Suppressor macrophage (primary cell): ENCODE measurements at regions not wholly inside any gene's neighbourhood (a gene's known extent, or its start where the extent isn't known, plus 50 kb on each side); places are given as distances from the start of the nearest gene placed in this dataset.

Experiments
- DNase-seq, 4 experiments: peaks; one replicate each; pipeline ENCODE4 v3.0.0-alpha.2; 2020 to 2022

DNA sequence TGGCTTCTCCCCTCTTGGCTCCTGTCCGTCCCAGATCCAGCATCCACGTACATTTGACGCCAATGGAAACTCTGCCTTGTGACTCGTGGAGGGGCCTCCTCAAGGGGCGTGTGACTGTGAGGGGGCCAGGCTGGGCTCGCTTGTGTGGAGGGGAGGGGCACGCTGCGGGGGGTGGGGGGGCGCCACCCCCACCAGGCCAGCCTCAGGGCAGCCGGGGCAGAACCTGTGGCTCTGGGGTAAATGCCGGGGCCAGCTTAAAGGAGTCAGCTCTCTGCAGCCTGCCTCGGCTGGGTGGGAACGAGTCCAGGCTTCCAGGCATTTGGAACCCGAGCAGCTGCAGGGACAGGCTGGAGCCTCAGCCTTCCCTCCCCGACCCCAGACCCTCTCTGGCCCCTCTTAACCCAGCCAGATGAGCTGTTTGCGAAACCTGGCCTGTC, 94.1 kb downstream of the SIK1 start:
- no peak for DNase-seq

DNA sequence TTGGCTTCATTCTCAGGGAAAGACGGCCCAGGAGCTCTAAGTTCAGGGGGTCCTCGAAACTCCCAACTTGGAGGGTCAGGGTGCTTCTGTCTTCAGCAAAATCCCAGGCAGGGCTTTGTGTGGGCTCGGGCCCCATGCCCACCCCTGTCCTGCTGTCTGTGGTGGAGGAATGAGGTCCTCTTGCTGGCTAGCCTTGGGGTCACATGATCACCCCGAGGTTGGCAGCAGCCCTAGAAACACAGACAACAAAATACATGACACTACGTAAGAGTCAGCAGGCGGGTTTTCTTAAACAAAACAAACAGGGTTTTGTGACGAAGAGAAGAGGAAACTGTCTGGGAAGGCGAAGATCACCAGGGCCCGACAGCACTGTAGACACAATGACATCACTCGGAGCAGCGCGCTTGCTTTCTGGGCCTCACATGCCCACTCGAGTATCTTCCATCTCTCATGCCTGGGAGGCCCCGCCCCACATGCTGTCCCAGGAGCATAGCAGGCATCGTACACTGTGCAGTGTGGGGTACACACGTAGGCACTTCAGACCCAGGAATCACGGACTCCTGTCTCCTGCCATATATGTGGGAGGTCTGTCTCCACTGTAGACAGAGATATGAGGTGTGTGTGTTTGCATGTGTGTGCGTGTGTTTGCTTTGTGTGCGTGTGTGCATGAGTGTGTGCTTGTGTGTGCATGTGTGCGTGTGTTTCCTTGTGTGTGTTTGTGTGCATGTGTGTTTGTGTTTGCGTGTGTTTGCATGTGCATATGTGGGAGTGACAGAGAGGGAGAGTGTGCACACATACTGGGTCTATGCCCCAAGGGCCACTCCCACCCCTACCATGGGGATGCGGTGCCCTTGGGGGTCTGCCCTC, 94.7 kb downstream of the SIK1 start:
- DNase-seq = peak; percentile 74 to 89 (median 76)

DNA sequence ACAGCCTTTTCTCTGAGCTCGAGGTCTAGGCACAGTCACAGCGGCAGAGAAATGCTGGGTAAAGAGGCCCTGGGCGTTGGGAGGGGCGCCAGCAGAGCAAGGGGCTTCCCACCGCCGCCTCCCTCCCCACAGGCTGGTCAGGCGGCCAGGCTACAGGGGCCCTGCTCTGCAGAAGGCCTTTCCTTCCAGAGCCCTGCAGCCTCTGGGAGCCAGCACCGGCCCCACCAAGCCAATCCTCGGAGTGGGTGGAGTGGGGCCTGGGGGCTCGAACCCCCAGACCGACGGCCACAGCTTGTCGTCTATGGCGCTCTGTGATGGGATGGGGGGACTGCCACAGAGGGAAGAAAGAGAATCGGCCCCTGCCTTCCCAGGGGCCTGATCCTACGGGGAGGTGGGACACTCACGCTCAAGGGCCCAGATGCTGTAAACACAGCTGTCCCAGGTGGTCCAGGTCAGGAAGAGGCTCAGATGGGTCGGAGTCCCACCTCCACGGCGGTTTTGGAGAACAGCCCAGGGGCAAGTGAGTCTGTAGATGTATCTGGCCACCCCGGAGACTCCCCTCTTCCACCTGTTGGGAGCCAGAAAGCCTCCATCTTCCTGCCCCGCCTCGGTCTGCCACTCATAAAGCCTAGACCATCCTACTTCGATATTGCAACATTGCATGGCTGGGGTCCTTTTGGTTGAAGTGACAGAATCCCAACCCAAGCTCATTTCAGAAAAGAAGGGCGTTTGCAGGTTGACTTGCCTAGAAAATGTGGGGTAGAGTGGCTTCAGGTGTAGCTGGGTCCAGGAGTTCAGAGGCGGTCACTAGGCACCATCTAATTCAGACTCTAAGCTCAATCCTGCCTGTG, 95.6 kb downstream of the SIK1 start:
- DNase-seq = no peak

DNA sequence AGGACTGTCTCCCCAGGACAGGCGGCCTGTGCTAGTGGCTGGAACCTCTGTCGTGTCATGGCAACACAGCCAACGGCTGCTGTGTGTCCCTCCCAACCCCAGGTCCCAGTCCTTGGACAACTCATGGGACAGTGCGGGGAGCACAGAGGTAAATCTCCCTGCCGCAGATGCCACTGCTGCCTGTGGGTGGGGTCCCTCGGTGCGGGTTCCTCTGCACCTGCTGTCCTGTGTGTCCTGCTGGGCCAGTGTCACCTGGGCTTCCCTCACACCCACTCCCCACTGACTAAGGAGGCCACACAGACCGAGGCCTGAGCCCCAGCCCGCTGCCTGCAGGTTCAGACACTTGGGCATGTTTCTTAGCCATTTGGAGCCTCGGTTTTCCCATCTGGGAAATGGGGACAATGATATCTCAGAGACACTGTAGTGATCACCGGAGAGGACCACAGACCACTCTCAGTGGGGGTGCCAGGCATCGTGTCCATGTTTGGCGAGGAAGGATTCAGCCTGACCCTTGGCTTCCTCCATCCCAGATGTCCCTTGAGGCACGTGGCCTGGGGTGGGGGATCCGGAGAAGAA, 96.5 kb downstream of the SIK1 start:
- DNase-seq = no peak

DNA sequence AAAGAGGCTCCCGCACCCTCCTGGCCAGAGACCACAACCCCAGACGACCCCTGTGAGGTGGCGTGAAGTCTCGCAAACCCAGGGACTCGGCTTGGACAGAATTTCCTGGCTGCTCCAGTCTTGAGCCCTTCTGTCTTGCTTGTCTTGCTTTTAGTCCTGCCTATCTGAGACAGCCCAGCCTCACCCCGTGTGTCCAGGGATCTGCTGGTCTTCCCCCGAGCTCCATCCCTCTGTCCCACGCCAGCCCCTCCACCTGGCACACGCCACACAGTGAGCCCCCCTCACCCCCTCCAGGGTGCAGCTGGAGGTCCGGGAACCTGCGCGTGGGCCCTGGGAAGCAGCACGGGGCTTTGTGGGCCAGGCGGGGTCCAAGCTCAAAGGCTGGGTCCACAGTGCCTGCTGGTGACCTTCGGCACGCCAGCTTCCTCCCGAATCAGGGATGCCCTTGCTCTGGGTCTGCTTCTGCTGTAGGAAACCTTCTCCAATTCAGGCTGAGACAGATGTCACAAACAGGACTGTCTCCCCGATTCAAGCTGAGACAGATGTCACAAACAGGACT, 97.1 kb downstream of the SIK1 start:
- DNase-seq = no peak

DNA sequence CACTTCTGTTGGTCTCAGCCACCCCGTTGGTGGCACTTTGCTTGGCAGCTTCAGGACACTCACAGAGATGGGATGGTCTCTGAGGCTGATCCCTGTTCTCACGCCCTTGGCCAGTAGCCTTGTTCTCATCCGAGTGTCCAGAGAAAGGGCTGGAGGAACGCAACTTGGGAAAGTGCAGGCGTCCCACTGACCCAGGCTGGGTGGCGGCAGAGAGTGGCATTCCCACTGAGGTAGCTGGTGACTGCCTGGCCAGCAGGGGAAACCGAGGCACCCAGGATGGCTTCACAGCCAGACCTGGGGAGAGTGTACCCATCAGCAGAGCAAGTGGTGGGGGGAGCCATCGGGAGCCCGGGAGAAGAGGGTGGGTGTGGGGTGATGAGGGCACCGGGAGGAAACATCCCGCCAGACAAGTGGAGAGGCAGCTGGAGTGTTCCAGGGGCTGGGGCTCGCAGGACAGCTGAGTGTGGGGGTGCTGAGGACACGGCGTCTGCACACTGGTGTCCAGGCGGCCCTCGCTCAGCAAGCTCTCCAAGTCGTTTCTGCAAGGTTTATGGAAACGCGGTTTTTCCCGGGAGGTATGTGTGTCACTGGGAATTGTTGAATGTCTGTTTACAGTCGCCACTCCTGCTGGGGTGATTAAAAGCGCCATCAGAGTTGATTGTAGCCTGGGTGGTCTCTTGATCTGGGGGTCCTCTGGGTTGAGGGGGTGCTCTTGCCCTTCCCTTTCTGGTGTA, 97.8 kb downstream of the SIK1 start:
- no peak for DNase-seq

DNA sequence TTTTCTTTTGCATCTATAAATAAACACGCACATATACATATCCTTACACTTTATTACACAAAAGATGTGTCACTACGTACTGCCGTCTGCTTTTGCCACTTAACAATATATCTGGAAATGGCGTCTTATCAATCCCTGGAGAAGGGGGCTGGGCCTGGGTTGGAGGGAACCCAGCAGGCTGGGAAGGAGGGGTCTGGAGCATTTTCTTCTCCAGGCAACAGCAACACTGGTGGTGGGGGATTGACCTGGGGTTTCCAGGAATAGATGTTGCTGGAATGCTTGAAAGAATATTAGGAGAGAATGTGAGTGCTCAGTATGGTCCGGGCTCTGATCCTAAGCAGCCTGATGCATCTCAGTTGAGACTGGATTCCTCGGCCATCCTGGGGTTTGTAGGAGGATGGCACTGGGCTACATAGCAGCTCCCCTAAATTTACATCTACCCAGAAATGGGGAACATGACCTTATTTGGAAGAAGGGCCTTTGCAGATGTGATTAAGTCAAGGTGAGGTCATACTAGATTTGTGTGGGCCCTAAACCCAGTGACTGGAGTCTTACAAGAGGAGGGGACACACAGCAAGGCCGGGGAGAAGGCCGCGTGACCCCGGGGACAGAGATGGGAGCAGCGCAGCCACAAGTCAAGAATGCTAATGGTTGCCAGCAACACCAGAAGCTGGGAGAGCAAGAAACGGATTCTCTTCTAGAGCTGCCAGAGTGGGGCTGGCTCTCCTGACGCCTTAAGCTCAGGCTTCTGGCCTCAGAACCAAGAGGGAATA, 98.6 kb downstream of the SIK1 start:
- peak in 2 of 4 experiments; percentile 26 to 44 for DNase-seq

DNA sequence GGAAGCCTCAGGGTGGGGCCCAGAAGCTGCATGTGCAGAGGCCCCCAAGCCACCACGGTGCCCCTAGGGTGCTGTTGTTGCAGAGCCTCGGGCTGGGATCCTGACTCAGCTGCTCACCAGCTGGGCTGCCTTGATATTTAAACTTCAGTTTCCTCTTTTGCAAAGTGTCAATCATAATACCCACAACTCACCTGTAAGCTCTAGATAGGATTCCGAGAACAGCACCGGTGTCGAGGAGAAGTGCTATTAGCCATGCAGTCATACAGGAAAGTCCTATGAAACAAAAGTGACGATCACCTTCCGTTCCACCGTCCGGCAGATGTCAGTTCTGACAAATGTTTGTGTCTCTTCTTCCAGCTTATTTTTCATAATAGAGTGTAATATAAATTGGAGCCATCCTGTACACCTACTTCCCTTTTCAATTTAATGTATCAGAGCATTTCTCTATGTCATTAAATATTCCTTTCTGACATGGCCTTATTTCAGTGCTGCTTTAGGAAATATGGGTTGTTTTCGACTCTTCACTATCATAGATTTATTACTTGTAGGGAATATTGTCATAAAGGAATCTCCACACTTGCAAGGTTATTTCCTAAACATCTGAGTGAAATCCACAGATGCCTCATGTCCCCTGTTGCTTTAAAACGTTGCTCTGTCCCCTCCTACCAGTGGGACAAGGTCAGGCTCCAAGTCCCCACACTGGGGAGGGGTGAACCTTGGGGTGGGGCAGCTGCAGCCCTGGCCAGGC, 100.8 kb downstream of the SIK1 start:
- DNase-seq = no peak

DNA sequence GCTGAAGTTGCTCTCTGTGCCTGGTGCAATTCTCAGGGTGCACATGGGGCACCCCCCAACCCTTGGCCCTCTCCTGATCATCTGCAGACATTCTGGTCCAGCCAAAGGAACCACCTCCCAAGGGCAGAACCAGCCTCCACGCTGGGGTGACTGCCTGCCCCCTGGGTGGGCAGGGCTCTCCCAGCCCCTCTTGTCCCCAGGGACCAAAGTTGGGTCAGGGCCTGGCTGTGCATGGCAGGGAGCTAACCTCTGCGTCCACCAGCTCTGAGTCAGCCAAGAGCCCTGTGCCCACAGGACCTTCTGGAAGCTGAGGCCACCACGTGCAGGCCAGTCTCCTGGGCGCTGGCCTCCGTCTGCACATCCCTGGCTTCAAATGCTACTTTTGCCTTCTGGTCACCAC, 101.9 kb downstream of the SIK1 start:
- DNase-seq = no peak

DNA sequence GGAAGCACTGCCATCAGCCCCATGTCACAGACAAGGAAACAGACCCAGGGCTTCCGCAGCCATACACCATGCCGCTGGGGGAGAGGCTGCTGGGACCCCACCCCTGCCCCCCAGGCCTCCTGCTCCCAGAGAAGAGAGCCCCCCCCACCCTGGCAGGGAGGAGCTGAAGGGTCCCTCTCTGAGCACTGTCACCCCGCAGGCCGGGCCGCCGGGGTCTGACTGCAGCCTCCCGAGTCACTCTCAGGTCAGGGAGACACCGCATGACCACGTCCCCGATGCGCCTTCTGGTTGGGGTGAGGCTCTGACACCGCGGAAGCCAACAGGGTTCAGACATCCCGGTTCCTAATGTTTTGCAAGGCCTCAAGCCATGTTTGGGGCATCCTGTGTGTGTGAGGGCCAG, 102.3 kb downstream of the SIK1 start:
- no peak for DNase-seq

DNA sequence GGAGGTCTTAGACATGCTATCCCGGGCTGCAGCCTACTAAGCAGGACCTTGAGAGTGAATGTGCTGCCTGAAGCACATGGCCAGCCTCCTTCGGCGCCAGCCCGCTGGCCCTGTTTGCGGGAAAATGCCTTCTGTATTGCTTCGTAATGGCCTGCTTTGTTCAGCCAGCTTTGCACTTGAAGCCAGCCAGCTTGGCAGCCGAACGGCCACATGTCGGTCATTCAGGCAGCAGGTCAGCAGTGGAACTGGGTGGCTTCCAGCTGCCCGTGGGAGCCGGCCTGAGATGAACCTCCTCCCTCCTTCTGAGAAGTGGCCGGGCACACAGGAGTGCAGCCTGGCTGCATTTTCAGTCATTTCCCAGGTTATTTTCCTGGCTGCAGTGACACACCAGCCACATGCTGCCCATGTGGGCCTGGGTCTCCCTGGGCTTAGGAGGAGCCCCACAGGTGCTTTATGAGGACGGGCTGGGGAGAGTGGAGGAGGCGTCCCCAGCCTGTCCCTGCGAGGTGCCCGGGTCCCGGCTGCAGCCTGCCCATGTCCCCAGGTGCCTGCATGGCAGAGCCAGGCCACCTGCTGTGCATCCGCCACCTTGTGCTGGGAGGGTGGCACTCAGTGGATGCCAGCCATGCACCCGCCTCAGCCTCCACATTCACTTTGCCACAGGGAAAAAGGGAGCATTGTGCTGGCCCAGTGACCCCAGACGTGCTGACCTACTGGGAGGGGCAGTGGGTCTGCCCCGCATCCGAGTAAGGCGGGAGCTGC, 103.5 kb downstream of the SIK1 start:
- no peak for DNase-seq

DNA sequence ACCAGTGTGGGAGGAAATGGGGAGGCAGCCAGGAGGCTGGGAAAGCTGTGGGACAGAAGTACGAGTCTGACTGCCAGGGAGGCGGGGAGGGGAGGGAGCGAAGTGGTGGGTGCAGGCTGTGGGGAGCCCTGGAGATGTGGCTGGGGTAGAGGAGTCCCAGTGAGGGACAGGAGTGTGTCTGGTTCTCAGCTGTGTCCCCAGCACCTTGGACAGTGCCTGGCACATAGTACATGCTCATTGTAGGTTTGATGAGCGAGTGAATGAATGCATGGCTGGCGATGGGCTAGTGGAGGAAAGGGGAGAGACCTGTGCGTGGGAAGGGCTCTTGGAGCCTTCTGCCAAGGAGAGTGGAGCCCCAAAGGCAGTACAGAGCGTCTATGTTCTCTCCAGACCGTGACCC, 104.1 kb downstream of the SIK1 start:
- DNase-seq = peak in 2 of 4 experiments; percentile 18 to 23

DNA sequence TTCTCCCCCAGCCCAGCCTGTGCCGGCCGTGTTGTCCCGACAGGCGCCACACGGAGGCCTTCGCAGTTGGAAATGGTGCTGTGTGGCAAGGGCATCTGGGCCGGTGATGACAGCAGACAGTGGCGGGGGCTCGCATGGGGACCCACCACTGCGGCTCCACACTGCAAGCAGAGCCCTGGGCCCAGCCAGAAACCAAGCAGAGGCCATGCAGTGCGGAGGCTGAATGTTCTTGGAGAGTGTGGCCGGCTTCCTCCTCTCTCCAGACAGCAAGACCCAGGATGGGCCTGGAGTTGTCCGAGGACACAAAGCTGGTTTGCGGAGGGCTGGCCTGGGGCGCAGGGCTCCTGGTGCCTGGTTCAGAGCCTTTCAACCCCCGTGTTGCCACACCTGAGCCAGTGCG, 104.6 kb downstream of the SIK1 start:
- DNase-seq = no peak

DNA sequence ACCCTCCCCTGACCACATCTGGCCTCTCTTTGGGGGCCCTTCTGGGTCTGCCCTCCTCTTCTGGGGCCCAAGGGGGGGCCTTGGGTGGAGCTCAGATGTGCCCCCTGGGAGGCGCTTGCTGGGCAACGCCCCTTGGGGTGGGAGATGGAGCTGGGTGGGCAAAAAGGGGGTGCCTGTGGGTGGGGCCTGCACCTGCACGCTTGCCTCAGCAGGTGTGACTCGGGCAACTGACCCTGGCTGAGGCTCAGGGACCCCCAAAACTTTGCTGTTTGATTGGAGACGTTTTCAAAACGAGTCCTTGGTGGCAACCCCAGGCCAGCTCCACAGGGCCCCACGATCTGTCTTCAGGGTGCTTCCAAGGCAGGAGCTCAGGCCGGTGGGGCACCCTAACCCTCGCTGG, 105.3 kb downstream of the SIK1 start:
- no peak for DNase-seq

DNA sequence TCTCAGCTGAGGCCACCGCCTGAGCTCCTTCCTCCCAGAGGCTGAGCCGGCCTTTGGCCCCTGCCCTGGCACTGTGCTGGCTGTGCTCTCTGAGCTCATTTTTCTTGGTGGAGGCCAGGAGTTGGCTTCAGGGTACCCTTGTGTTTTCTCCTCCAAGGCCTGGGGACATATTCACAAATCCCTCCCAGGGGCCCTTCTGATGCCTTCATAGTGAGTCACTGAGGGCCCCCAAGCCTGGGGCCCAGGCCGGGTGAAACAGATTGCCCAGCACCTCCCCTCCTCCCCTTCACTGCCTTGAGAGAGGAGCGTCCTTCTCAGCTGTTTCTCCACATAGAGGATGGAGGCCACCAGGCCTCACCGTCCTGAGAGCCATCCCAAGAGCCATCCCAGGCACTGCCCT, 105.8 kb downstream of the SIK1 start:
- no peak for DNase-seq

DNA sequence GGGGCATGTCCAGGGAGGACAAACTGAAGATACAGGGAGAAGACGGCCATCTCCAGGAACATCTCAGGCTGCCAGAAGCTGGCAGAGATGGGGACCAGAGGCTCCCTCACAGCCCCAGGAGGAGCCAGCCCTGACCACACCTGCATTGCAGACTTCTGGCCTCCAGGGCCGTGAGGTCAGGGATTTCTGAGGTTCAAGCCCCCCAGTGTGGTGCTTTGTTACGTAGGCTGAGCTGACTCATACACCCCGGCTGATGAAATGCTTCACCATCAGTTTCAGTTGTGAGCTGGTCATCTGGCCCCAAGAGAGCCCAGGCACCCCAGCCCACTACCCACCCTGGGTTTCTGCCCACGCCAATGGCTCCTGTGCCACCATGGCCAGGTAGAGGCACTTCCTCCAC, 106.4 kb downstream of the SIK1 start:
- no peak for DNase-seq

DNA sequence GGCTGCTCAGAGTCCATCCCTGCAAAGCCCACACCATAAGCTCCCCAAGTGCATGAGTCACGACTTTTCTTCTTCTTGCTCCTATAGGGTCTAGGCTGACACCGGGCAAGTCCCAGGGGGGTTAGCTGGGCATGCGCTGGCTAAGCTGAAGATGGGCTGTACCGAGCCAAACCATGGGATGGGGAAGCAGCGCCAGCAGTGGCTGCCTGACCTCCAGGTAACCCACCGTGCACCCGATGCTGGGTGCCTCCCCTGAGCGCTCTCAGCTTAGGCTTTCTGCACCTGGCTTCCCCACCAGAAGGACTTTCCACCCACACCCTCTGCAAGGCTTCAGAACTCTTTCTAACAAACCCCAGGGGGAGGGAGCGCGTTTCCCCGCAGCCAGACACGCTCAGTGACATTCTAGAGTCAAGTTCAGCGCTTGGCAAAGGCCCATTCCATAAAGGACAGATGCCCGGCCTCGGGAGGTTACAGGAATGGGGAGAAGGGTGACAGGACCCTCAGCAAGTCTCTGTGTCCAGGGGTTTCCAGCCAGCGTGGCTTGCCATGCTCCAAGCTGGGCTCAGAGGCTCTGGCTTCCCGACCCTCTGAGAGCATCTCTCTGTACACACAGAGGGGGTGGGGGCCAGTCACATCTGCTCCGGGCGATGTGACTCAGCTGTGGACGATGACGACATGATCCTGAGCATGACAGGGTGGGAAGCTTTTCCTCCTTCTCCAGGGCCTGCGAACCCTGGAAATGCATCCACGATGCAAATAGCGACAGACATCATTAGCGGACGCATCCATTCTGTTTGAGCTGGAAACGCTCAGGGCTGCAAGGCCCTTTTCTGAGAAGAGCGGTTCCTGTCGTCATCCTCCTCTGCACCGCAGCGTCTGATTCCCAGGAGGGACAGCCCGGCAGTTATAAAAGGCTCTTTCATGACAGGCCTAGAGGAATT, 107.8 kb downstream of the SIK1 start:
- no peak for DNase-seq

DNA sequence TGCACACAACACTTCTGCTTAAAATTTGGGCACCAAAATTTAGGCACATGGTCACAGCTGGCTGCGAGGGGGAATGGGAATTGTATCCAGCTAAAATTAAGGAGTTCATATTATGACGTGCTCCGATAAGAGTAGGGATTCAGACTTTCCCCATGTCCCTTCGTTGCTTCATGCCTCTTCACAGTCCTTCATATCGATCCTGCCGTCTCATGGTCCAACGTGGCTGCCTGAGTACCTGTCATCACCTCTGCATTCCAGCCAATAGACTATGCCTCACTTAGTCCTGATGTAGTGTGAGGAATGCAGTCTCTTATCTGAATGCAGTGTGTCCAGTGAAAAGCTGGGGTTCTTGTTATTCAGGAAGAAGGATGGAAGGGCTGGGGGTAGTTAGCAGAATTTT, 108.6 kb downstream of the SIK1 start:
- DNase-seq = no peak

DNA sequence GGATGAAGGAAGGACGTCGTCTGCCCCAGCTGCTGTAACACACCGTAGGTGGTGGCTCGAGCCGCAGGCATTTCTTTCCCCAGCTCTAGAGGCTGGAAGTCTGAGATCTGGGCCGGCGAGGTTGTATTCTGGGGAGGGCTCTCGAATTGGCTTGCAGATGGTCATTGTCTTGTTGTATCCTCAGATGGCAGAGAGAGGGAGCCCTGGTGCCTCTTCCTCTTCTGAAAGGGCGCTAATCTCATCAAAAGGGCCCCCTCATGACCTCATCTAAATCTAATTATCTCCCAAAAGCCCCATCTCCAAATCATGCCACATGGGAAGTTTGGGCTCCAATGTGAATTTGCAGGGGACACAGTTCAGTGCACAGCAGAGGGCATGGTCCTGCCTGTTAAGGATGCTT, 109.0 kb downstream of the SIK1 start:
- no peak for DNase-seq
